Natural killer cell (primary cell): ENCODE measurements at regions not wholly inside any gene's neighbourhood (a gene's known extent, or its start where the extent isn't known, plus 50 kb on each side); places are given as distances from the start of the nearest gene placed in this dataset.

ENCODE experiments used
- ATAC-seq, 3 donors: fragments of 150-1000 bp in 2 of 3; fragments of 200-7000 bp in 1 of 3; cut with Tn5 transposase; 1 replicate in 1 of 3; 2 replicates in 2 of 3; pipeline ENCODE4 v1.10.0; 2021; ENCODE audit warnings: mild to moderate bottlenecking in 2 of 3, moderate library complexity in 2 of 3
- DNase-seq, 2 donors: peaks; one replicate each; pipeline versions ENCODE4 v3.0.0 to v3.0.0-alpha.2; 2013 to 2021; ENCODE audit warnings: mixed read lengths in 1 of 2
- H3K27ac ChIP-seq: one replicate; pipeline ENCODE4 v1.5.1; 2013; ENCODE audit warnings: mild to moderate bottlenecking, low read length
- H3K27me3 ChIP-seq: one replicate; pipeline ENCODE4 v1.6.1; 2013; ENCODE audit warnings: low read length; ENCODE audit not compliant: control insufficient read depth, insufficient read depth
- H3K36me3 ChIP-seq: one replicate; pipeline ENCODE4 v1.6.1; 2013; ENCODE audit warnings: low read length; ENCODE audit not compliant: control insufficient read depth, insufficient read depth
- H3K4me1 ChIP-seq: one replicate; pipeline ENCODE4 v1.6.1; 2013; ENCODE audit warnings: low read length; ENCODE audit not compliant: control insufficient read depth, insufficient read depth
- H3K4me3 ChIP-seq: one replicate; pipeline ENCODE4 v1.5.1; 2013; ENCODE audit warnings: low read length
- H3K9me3 ChIP-seq: one replicate; pipeline ENCODE4 v1.6.1; 2013; ENCODE audit warnings: low read length; ENCODE audit not compliant: control insufficient read depth, insufficient read depth
- H3K27ac Mint-ChIP-seq, 2 donors: one replicate each; pipeline ENCODE4 v1.8.0; 2022; ENCODE audit warnings: mild to moderate bottlenecking in 2 of 2, mixed read lengths in 2 of 2, moderate library complexity in 1 of 2
- H3K27me3 Mint-ChIP-seq, 2 donors: one replicate each; pipeline ENCODE4 v1.8.0; 2022; ENCODE audit warnings: low read depth in 2 of 2, mixed read lengths in 2 of 2
- H3K36me3 Mint-ChIP-seq: one replicate; pipeline ENCODE4 v1.8.0; 2022; ENCODE audit warnings: mixed read lengths
- H3K4me1 Mint-ChIP-seq, 2 donors: one replicate each; pipeline ENCODE4 v1.8.0; 2022; ENCODE audit warnings: mixed read lengths in 2 of 2
- H3K4me3 Mint-ChIP-seq: one replicate; pipeline ENCODE4 v1.8.0; 2022; ENCODE audit warnings: mild to moderate bottlenecking, moderate library complexity, mixed read lengths
- H3K9me3 Mint-ChIP-seq, 2 donors: one replicate each; pipeline ENCODE4 v1.8.0; 2022; ENCODE audit warnings: mixed read lengths in 2 of 2
- WGBS: methylation state at CpG from one replicate; pipeline ENCODE4 v1.1.7; 2013; ENCODE audit warnings: missing lambda C conversion rate; ENCODE audit not compliant: insufficient coverage; 5-methylcytosine and 5-hydroxymethylcytosine counted together
- intact Hi-C: fragments of 100-400 bp; cut with micrococcal nuclease; formaldehyde crosslinking; loops from one replicate; pipeline ENCODE4 v1.14.2; 2022
- TF ChIP-seq, protein P1 (sequence below): fragments of 200-600 bp; IDR thresholded peaks from one replicate; pipeline ENCODE4 v1.8.0; 2022; ENCODE audit warnings: antibody characterized with exemption

DNA sequence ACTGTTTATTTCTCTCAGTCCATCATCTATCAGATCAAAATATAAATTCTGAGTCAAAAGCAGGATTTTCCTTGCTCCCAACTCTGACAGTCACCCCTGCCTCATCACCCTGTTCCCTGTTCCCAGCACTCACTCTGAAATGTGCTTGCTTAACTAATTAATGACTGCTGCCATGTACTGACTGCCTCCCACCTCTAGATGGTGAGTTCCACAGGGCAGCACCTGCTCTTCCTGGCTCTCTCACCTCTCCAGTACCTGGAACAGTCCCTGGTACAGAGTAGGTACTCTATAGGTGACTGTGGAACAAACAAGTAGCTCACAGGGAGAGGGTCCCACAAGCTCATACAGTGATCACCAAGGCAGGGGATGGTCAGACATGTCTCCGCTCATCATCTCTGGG lies 114.3 kb upstream of the C16orf82 start:
- no peaks in the 10 kb centered on the region for H3K36me3 ChIP-seq
- no peaks in the 10 kb centered on the region for H3K27me3 ChIP-seq
- 86% methylated on average over 1 of the region's 1 CpG for WGBS
- intact Hi-C loops = no loop called here
- no peak overlapping the region for H3K4me3 Mint-ChIP-seq
- TF ChIP-seq, protein P1, sequence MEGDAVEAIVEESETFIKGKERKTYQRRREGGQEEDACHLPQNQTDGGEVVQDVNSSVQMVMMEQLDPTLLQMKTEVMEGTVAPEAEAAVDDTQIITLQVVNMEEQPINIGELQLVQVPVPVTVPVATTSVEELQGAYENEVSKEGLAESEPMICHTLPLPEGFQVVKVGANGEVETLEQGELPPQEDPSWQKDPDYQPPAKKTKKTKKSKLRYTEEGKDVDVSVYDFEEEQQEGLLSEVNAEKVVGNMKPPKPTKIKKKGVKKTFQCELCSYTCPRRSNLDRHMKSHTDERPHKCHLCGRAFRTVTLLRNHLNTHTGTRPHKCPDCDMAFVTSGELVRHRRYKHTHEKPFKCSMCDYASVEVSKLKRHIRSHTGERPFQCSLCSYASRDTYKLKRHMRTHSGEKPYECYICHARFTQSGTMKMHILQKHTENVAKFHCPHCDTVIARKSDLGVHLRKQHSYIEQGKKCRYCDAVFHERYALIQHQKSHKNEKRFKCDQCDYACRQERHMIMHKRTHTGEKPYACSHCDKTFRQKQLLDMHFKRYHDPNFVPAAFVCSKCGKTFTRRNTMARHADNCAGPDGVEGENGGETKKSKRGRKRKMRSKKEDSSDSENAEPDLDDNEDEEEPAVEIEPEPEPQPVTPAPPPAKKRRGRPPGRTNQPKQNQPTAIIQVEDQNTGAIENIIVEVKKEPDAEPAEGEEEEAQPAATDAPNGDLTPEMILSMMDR = no peak
- no peaks in the 10 kb centered on the region for H3K4me1 Mint-ChIP-seq
- ATAC-seq = no peak
- H3K4me1 ChIP-seq = no peaks in the 10 kb centered on the region
- H3K9me3 ChIP-seq = no peaks in the 10 kb centered on the region
- H3K4me3 ChIP-seq = no peak overlapping the region
- H3K27me3 Mint-ChIP-seq = peaks cover 8% of the 10 kb centered on the region in 2 donors
- no peaks in the 10 kb centered on the region for H3K9me3 Mint-ChIP-seq
- no peak overlapping the region for H3K27ac ChIP-seq
- no peak overlapping the region for H3K27ac Mint-ChIP-seq
- H3K36me3 Mint-ChIP-seq = no peaks in the 10 kb centered on the region
- DNase-seq = no peak

- Mint-ChIP-seq H3K9me3 (no peaks in the 10 kb centered on the region), H3K4me3 (no peak overlapping the region), H3K27ac (no peak overlapping the region), H3K4me1 (peaks cover 6 to 8% of the 10 kb centered on the region in 2 donors), H3K36me3 (no peaks in the 10 kb centered on the region), H3K27me3 (peaks cover 5 to 16% of the 10 kb centered on the region in 2 donors)
- WGBS = 83% methylated on average over 2 of the region's 2 CpGs
- Histone ChIP-seq H3K9me3 (no peaks in the 10 kb centered on the region), H3K4me1 (no peaks in the 10 kb centered on the region), H3K4me3 (no peak overlapping the region), H3K36me3 (no peaks in the 10 kb centered on the region), H3K27me3 (no peaks in the 10 kb centered on the region), H3K27ac (no peak overlapping the region)
- DNase-seq = no peak
- TF ChIP-seq, protein P1 = no peak
- ATAC-seq = no peak
- intact Hi-C loops = no loop called here
Measured at GRCh38 chr16:26957283-26957859, 109.4 kb upstream of the C16orf82 start.

DNA sequence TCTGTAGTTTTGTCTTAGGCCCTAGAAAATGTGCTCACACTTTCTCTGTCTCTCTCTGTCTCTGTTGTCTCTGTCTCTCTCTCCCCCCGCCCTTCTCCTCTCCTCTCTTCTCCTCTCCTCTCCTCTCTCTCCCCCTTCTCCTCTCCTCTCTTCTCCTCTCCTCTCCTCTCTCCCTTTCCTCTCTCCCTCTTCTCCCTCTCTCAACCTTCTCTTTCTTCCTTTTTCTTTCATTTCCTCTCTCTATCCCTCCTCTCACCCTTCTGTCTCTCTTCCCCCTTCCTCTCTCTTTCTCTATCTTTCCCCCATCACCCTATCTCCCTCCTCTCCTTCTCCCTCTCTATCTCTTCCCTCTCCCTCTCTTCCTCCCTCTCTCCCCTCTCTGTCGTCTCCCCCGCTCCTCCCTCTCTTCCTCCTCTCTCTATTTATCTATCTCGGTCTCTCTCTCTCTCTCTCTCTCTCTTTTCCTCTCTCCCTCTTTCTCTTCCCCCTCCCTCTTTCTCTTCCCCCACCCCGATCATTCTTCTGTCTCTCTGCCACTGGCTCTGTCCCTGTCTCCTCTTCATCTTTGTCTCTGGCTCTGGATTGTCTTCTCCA lies 107.2 kb upstream of the C16orf82 start:
- DNase-seq = no peak
- no peaks in the 10 kb centered on the region for H3K27me3 ChIP-seq
- 71% methylated on average over 5 of the region's 5 CpGs for WGBS
- Mint-ChIP-seq H3K27ac (no peak overlapping the region), H3K4me3 (no peak overlapping the region), H3K9me3 (no peaks in the 10 kb centered on the region), H3K27me3 (peaks cover 6 to 12% of the 10 kb centered on the region in 2 donors), H3K4me1 (peaks cover 6 to 13% of the 10 kb centered on the region in 2 donors), H3K36me3 (no peaks in the 10 kb centered on the region)
- no peaks in the 10 kb centered on the region for H3K4me1 ChIP-seq
- intact Hi-C loops = no loop called here
- no peaks in the 10 kb centered on the region for H3K36me3 ChIP-seq
- TF ChIP-seq, protein P1 = no peak
- no peak overlapping the region for H3K4me3 ChIP-seq
- no peak overlapping the region for H3K27ac ChIP-seq
- ATAC-seq = no peak
- H3K9me3 ChIP-seq = no peaks in the 10 kb centered on the region

GRCh38 chr16:26961459-26961858 lies 105.3 kb upstream of the C16orf82 start:
- ATAC-seq (no peak), DNase-seq (no peak)
- intact Hi-C loops = no loop called here
- Histone ChIP-seq H3K27ac (no peak overlapping the region), H3K4me3 (no peak overlapping the region), H3K36me3 (no peaks in the 10 kb centered on the region), H3K27me3 (no peaks in the 10 kb centered on the region), H3K9me3 (no peaks in the 10 kb centered on the region), H3K4me1 (no peaks in the 10 kb centered on the region)
- Mint-ChIP-seq H3K4me3 (no peak overlapping the region), H3K27me3 (peaks cover 11 to 12% of the 10 kb centered on the region in 2 donors), H3K9me3 (no peaks in the 10 kb centered on the region), H3K4me1 (peaks cover 6 to 13% of the 10 kb centered on the region in 2 donors), H3K36me3 (no peaks in the 10 kb centered on the region), H3K27ac (no peak overlapping the region)
- TF ChIP-seq, protein P1 = no peak
